NCI-H446 (cell line): ENCODE measurements at regions not wholly inside any gene's neighbourhood (a gene's known extent, or its start where the extent isn't known, plus 50 kb on each side); places are given as distances from the start of the nearest gene placed in this dataset.

Source experiments
- DNase-seq, 2 experiments: peaks; one replicate each; lab custom pipeline; 2025; lab: John Stamatoyannopoulos, UW

GRCh38 chr12:67909091-67909531, 80.1 kb upstream of the IFNG-AS1 start:
- DNase-seq: no peak

DNA sequence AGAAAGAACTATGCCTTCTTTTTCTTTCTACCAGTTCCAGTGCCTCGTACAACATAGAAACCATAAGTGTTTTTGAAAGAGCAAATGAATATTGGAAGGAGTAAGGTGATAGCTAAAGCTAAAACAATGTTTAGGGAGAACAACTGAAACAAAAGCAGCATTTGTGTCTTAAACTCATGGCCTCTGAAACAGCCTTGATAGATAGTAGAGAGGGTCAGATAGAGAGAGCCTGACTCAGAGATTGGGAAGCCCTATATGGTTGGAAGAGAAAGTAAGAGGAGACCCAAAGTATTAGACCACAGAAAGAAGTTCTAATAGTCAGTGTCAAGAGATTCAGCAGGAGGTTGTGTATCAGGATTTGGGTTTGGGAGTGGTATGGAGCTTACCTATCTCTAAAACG, 79.6 kb upstream of the IFNG-AS1 start:
- DNase-seq: no peak

DNA sequence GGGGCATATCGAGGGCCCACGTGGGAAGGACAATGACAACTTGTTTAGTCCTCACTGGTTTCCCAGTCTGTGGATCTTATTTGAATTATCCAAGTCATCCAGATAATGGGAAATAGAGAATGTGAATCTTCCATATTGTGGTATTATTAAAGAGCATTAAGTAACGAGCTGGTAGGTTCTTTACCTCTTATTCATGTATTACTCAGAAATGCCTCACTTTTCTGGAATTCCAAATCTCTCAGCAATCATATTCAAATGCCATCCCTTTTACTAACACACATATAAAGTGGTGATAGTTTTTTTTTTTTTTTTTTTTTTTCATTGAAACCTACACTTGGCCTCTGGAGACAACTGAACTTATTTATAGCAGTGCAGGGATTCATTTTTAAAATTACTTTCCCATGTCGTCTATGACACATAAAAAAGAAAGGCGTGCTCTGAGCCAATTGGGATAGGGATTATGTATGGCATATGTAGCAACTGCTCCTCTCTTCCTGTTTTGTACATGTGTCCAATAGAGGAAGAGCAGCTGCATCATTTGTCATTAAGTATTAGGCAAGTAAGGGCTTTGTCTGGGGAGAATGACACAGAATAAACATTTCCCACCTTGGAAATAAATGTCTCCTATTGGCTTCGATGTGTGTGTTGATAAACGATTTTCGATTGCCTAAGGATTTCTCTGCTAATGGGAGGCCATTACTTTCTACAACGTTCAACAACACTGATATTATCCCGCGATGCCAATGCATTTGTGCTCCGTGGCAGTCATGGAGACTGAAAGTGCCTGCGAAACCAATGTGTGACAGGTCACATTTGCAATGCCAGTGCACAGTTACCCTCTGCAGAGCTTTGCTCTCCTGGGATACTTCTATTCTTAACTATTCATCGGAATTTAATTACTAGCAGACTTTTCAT, 78.6 kb upstream of the IFNG-AS1 start:
- peak; percentile 21 to 62 for DNase-seq

DNA sequence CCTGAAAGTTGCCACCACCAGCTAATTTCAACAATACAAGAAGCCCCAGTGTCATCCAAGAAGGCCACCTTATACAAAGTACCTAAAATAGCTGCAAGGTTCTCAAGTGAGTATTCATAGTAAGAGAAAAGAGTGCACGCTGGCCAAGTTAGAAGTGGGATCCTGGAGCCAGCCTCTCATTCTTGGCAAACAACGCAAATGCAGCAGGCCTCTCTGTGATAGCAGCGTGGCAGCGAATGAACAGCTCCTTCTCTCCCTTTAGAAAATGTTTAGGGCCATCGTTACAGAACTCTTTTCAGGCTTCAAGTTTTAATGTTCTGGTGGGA, 78.0 kb upstream of the IFNG-AS1 start:
- DNase-seq: peak; percentile 42 to 71

DNA sequence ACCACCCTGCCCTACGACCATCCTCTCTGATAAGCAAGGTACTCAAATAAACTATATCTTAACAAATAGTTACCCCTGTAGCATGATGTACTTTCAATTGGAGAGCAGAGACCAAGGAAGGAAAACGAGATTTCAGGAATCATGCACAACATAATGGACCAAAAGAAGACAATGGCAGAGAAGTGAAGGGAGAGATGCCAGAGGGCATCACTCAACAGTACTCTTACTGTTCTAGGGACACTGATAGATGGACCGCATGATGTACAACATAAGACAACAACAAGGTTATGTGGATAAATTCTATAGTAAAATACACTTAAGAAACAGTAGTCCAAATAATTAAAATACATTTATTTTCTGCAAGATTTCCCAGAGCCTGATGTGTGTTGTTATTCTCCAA, 77.5 kb upstream of the IFNG-AS1 start:
- DNase-seq: no peak

DNA sequence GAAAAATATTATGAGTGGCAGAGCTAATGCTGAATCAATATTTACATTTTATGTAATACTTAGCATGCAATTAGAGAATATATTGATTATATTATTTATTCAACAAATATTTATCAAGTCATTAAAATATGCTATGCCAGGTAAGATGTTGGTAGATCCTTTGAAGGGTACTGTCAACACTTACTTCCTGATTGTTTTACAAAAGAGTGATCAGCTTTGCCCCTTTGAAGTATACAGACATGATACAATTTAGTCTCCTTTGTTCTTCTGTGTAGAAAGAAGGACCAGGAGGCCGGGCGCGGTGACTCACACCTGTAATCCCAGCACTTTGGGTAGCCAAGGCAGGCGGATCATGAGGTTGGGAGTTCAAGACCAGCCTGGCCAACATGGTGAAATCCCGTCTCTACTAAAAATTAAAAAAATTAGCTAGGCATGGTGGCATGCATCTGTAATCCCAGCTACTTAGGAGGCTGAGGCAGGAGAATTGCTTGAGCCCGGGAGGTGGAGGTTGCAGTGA, 73.9 kb upstream of the IFNG-AS1 start:
- DNase-seq: no peak

DNA sequence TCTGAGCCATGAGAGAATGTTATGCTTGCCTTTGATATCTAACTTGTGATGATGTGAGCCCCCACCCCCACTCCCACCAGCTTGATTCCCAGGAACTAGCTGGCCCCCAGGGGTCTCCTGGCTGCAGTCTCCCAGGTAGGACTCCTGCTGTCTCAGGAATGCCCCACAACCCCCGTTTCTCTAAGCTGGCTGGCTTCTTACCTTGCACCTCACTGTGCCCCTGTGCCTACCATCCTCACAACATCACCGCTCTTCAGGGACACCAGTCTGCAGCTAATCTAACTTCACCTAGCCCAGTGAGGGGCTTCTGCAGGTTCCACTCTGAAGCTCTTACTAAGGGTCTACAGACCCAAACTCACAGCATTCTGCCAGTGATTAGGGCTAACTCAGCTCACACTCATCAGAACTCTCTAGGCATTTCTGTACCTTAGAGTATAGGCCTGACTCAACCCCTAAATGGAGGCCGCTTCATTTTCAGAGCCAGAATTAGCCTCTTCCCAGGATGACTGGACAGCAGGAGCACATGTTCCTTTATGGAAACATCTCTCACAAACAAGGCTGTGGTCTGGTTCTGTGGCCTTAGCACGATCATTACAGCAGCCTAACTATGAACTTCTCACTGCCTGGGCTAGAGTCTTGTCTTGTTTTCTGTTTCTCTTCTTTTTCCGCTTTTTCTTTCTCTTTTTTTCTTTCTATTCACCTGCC, 72.8 kb upstream of the IFNG-AS1 start:
- DNase-seq: no peak

GRCh38 chr12:67917811-67918210, 71.4 kb upstream of the IFNG-AS1 start:
- DNase-seq: no peak

DNA sequence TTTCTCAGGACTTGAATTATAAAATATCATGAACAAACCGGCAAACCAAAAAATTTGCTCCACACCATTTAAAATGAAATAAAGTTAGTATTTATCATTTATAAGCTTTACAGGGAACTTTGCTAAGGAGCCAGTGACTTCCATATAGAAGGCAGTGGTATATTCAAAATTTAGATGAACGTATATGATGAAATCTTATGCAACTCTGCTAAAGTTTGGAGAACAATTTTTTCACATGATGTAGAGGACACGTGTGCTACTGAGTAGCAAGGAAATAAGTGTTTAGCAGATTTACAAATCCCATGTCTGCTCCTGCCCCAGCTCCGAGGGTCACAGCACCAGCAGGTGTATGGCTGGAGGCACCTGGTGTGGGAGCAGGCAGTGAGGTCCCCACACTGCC, 70.8 kb upstream of the IFNG-AS1 start:
- no peak for DNase-seq

DNA sequence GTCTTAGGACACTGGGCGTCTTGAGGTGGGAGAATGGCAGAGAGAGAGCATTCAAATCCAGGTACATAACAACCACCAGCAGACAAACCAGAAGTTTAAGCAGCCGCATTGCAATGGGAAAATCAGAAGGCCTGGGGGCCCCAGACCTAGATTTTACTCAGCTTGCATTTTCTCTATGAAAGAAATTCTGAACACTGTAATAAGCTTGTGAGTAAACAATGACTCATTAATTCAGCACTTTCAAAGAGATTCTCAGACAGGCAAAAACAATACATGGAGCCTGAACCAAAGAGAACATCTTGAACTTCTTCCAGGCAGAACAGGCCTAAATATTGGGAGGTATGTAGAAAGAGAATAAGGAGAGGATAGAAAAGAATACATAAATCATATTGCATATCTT, 69.8 kb upstream of the IFNG-AS1 start:
- DNase-seq: no peak

DNA sequence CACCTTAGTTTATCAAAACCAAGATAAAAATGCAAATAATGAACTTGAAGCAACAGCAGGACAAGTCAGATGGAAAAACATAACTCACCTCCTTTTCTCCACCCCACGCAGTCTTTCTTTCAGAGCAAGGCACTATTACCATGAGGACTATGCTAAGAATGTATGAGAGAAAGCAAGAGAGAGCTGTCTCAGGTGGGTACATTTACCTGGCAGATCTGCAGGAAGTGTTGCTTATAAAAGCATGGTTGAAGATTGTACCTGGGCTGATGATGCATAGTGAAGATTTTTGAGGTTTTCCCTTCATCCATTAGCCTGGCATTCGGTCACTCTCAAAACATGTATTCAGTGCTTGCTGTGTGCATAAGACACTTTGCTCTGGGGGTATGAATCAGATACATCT, 68.8 kb upstream of the IFNG-AS1 start:
- no peak for DNase-seq

GRCh38 chr12:67921286-67921685, 68.0 kb upstream of the IFNG-AS1 start:
- DNase-seq: no peak

DNA sequence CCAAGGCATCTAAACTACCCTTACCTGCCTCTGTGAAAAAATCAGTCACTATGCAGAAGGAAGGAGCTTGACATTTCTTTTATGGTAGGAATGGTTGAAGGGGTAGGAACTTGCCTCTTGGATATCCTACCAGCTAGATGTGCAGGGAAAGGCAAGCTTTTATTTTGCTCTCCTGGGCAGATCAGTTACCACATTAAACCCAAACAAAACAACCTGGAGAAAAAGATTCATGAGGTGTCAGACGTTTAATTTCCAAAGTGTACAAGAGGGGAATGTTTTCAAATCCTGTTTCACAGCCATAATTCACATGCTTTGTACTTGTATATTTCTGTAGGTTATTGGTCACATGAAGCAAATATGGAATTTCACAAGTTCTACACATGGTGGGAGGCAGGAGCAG, 67.0 kb upstream of the IFNG-AS1 start:
- no peak for DNase-seq

DNA sequence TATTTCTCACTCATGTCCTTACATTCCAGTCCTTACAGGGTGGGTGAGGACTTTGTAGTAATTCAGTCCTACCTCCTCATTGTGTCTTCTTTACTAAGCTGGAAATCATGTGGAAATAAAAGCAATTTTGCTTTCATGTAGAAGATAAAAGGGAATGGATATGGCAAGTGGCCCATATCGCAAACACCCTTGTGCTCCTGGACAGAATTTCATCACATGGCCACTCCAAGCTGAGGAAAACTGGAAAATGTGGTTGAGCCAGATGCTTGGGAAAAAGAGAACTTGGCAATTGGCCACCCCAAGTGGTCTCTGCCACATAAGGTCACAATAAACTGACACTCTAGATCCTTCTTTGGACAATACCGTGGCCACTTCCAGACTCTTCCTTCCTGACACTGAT, 64.2 kb upstream of the IFNG-AS1 start:
- peak in 1 of 2 experiments; percentile 36 for DNase-seq

DNA sequence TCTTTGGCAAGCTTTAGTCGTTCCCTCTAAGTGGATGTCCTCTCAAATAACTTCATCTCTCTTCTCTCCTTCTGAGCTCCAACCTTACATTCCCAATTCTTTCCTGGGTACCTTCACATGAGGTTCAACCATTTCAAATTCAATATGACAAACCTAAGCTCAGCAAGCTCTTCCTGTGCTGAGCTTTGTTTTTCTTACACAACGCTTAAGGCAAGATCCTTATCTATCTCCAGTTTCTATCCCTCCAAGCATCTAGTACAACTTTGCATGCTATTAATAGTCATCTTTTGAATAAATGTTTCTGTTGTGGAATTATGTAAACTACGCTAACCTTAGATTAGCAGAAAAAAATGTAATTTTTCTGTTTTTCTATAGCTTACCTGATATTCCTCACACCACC, 63.7 kb upstream of the IFNG-AS1 start:
- no peak for DNase-seq

- no peak for DNase-seq
These were observed 63.2 kb upstream of the IFNG-AS1 start for GRCh38 chr12:67926063-67926462.

GRCh38 chr12:67927324-67927723, 61.9 kb upstream of the IFNG-AS1 start:
- no peak for DNase-seq

DNA sequence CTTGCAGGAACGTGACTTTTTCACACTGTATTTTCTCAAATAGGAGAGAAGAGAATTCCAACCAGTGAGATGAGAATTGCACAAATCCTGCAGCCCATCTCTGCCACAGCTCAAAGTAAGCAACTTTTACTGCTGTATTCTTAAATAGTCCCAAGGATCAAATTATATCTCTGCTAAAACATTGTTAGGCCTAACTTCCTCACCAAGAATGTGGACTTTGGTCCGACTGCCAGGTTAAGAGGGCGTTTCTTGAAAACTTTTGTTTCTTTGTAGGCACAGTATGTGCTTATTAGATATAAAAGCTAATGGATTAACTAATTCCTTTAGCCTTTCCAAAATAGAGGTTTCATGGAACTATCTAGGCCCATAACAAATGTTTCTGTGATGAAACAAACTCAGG, 61.4 kb upstream of the IFNG-AS1 start:
- no peak for DNase-seq

GRCh38 chr12:67928621-67929383, 60.4 kb upstream of the IFNG-AS1 start:
- DNase-seq: no peak

DNA sequence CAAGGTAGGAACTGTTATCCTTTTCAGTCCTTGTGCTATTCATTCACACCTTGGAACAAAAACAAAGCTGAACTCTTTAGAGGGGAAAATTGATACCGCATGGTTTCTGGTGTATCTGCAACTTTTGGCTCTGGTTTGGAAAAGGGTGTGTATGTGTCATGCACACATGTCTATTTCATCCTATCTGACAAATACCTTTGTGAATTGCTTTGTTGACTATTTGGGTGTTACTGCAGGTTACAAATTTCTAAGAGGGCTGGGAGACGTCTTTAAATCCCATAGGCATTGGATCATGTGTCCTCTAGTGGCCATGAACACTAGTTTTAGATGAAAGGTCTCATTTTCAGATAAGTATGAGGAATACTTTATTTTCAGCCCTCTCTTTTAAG, 59.9 kb upstream of the IFNG-AS1 start:
- DNase-seq: no peak

DNA sequence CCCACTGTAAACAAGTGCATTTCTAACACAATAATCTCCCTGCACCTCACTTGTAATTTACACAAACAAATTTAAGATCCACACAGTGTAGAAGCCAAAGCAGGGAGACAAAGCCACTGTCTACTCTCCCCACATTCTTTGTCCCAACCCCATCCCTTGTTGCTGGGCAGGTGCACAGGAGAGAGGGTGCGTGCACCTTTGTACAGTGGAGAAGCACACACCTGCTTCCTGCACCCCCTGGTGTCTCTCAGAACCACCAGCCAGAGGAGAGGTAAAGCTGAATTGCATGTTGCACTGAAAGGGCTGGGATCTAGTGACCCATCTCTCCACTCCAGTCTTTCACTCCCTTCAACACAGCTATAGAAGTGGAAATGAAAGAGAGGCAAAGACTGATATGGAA, 51.4 kb upstream of the IFNG-AS1 start:
- DNase-seq: no peak
